Activated CD8-positive, alpha-beta T cell treated with anti-CD3 and anti-CD28 coated beads for 36 hours (primary cell): ENCODE measurements at regions not wholly inside any gene's neighbourhood (a gene's known extent, or its start where the extent isn't known, plus 50 kb on each side); places are given as distances from the start of the nearest gene placed in this dataset.

Experiments
- ATAC-seq: fragments of 200-7000 bp; cut with Tn5 transposase; one replicate; pipeline ENCODE4 v1.10.0; 2021; ENCODE audit warnings: mild to moderate bottlenecking, moderate library complexity
- CTCF ChIA-PET: fragments of 350-600 bp; sonication (Branson Sonifier 250); formaldehyde crosslinking; loops from one replicate; lab custom pipeline; 2021; ENCODE audit warnings: antibody characterized with exemption; lab: Charles Lee
- POLR2A ChIA-PET: fragments of 350-600 bp; sonication (Branson Sonifier 250); formaldehyde crosslinking; loops from one replicate; lab custom pipeline; 2021; ENCODE audit warnings: antibody characterized with exemption; lab: Charles Lee
- DNase-seq: peaks from one replicate; pipeline ENCODE4 v3.0.0-alpha.2; 2020
- H3K27ac Mint-ChIP-seq: one replicate; pipeline ENCODE4 v1.8.0; 2021; ENCODE audit warnings: mild to moderate bottlenecking, mixed read lengths
- H3K27me3 Mint-ChIP-seq: one replicate; pipeline ENCODE4 v1.8.0; 2021; ENCODE audit warnings: mixed read lengths
- H3K36me3 Mint-ChIP-seq: one replicate; pipeline ENCODE4 v1.8.0; 2021; ENCODE audit warnings: low read depth, mixed read lengths
- H3K4me1 Mint-ChIP-seq: one replicate; pipeline ENCODE4 v1.8.0; 2021; ENCODE audit warnings: low read depth, mixed read lengths
- H3K4me3 Mint-ChIP-seq: one replicate; pipeline ENCODE4 v1.8.0; 2021; ENCODE audit warnings: mild to moderate bottlenecking, moderate library complexity, mixed read lengths
- H3K9me3 Mint-ChIP-seq: one replicate; pipeline ENCODE4 v1.8.0; 2021; ENCODE audit warnings: mixed read lengths
- CTCF ChIP-seq: fragments of 200-600 bp; IDR thresholded peaks from one replicate; pipeline ENCODE4 v1.8.0; 2022; ENCODE audit warnings: antibody characterized with exemption, mild to moderate bottlenecking
- intact Hi-C: fragments of 100-400 bp; cut with micrococcal nuclease; formaldehyde crosslinking; loops from one replicate; pipeline ENCODE4 v1.10.0; 2022

DNA sequence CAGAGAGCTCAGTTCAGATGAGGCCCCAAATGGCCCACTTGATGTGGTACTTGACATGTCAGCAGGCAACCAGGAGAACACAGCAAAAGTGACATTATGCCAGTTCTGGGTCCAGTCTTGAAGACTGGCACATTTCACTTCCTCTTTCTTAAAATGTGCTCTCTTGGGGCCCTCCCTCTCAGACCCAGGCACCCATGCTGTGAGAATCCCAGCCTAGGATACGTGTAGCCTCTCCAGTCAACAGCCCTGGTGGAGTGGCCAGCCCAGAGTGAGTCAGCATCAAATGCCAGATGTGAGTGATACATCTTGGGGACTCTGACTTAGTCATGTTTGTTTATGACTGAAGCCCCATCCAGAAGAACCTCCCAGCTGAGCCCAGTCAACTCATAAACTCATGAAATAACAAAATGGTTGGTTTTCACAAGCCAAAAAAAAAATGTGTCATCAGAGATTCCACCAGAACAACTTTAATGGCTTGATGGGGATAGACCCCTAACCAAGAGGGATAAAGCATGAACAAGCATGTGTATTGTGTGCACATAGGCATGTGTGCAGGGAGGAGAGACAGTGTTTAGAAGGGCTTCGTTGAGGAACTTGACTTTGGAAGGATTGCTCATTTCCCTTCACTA, 82.5 kb upstream of the TNRC6C start:
- Mint-ChIP-seq H3K27me3 (no peaks in the 10 kb centered on the region), H3K9me3 (peaks cover 15% of the 10 kb centered on the region), H3K27ac (no peak overlapping the region), H3K4me3 (no peak overlapping the region), H3K36me3 (peaks cover 11% of the 10 kb centered on the region), H3K4me1 (peaks cover 64% of the 10 kb centered on the region)
- DNase-seq (peak; percentile 59), ATAC-seq (peak; percentile 71)
- TF ChIP-seq CTCF: no peak
- intact Hi-C loops: no loop called here
- ChIA-PET CTCF (no interaction called here), POLR2A (interaction anchor here (0.8 kb wide), 1 partner anchor 14 kb away, joined by 3 read pairs; no protein-coding TSS in a partner anchor)

DNA sequence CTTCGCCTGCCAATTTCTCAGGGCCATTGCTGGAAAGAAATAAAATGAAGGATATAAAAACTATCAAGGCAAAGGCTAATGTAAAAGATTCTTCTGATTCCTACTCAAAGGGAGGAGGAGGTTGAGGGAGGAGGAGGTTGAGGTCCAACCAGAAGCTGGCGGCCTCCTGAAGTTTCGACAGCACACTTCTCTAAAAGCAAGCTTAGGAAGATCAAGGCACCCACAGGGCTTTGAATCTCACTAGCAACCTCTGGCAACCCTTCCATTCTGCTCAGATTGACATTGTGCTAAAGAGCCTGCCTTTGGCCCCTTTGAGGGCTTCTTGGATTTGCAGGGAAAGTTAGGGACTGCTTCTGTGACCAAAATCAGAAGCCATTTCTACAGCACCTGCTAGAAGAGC, 81.5 kb upstream of the TNRC6C start:
- DNase-seq: no peak
- H3K9me3 Mint-ChIP-seq: peaks cover 15% of the 10 kb centered on the region
- ATAC-seq: no peak
- ChIA-PET CTCF (interaction anchor here (1.2 to 2.1 kb wide), 2 partner anchors 86 to 143 kb away, joined by 3 to 8 read pairs; no protein-coding TSS in a partner anchor), POLR2A (interaction anchor here (0.9 kb wide), 1 partner anchor 14 kb away, joined by 3 read pairs; no protein-coding TSS in a partner anchor)
- intact Hi-C loops: no loop called here
- no peak overlapping the region for H3K27ac Mint-ChIP-seq
- H3K36me3 Mint-ChIP-seq: peaks cover 11% of the 10 kb centered on the region
- no peak for TF ChIP-seq CTCF
- H3K4me1 Mint-ChIP-seq: peaks cover 66% of the 10 kb centered on the region
- H3K27me3 Mint-ChIP-seq: no peaks in the 10 kb centered on the region
- no peak overlapping the region for H3K4me3 Mint-ChIP-seq

- Mint-ChIP-seq H3K36me3 (peaks cover 11% of the 10 kb centered on the region), H3K4me3 (no peak overlapping the region), H3K4me1 (peaks cover 66% of the 10 kb centered on the region), H3K27me3 (no peaks in the 10 kb centered on the region), H3K27ac (no peak overlapping the region), H3K9me3 (peaks cover 15% of the 10 kb centered on the region)
- DNase-seq (no peak), ATAC-seq (no peak)
- intact Hi-C loops: no loop called here
- CTCF ChIA-PET: interaction anchor here (0.6 to 2.1 kb wide), 3 partner anchors 85 to 142 kb away, joined by 3 to 8 read pairs (median 3); no protein-coding TSS in a partner anchor
- TF ChIP-seq CTCF: no peak
- POLR2A ChIA-PET: interaction anchor here (0.6 to 1.5 kb wide), 5 partner anchors 15 to 349 kb away, joined by 3 to 6 read pairs (median 5); no protein-coding TSS in a partner anchor
Observed at GRCh38 chr17:77877646-77878355, 80.7 kb upstream of the TNRC6C start.

- Mint-ChIP-seq H3K27ac (no peak overlapping the region), H3K4me1 (peaks cover 65% of the 10 kb centered on the region), H3K9me3 (peaks cover 15% of the 10 kb centered on the region), H3K4me3 (no peak overlapping the region), H3K36me3 (peaks cover 11% of the 10 kb centered on the region), H3K27me3 (no peaks in the 10 kb centered on the region)
- DNase-seq (no peak), ATAC-seq (no peak)
- ChIA-PET CTCF (no interaction called here), POLR2A (interaction anchor here (1.2 to 1.5 kb wide), 2 partner anchors 35 to 351 kb away, joined by 3 to 6 read pairs; no protein-coding TSS in a partner anchor)
- intact Hi-C loops: no loop called here
- TF ChIP-seq CTCF: no peak
Observed at GRCh38 chr17:77879226-77879895, 79.1 kb upstream of the TNRC6C start.
